ENCODE measurements at regions not wholly inside any gene's neighbourhood (a gene's known extent, or its start where the extent isn't known, plus 50 kb on each side); places are given as distances from the start of the nearest gene placed in this dataset.

GRCh38 chr10:85531706-85532105 lies 834.9 kb downstream of the GRID1 start:
- no peak for DNase-seq (ENCODE audit: low spot score)
- no peak for ATAC-seq (ENCODE audit: low FRiP score)
- TF ChIP-seq CTCF (IDR thresholded peaks at IDR 0.05) = no peak

- ATAC-seq (ENCODE audit: low FRiP score) (no peak), DNase-seq (ENCODE audit: low spot score) (no peak)
- TF ChIP-seq CTCF (IDR thresholded peaks at IDR 0.05) = no peak
Observed at GRCh38 chr10:85532773-85533172, 833.8 kb downstream of the GRID1 start.

GRCh38 chr10:85535926-85536325 lies 830.7 kb downstream of the GRID1 start:
- no peak for TF ChIP-seq CTCF (IDR thresholded peaks at IDR 0.05)
- DNase-seq (ENCODE audit: low spot score) = no peak
- no peak for ATAC-seq (ENCODE audit: low FRiP score)

- TF ChIP-seq CTCF (IDR thresholded peaks at IDR 0.05) = no peak
- DNase-seq (ENCODE audit: low spot score) (no peak), ATAC-seq (ENCODE audit: low FRiP score) (no peak)
Observed at GRCh38 chr10:85537561-85537960, 829.0 kb downstream of the GRID1 start.

- ATAC-seq (ENCODE audit: low FRiP score) (no peak), DNase-seq (ENCODE audit: low spot score) (no peak)
- no peak for TF ChIP-seq CTCF (IDR thresholded peaks at IDR 0.05)
Observed at GRCh38 chr10:85538601-85539000, 828.0 kb downstream of the GRID1 start.

- no peak for TF ChIP-seq CTCF (IDR thresholded peaks at IDR 0.05)
- no peak for ATAC-seq (ENCODE audit: low FRiP score)
- no peak for DNase-seq (ENCODE audit: low spot score)
Observed at GRCh38 chr10:85542152-85542551, 824.4 kb downstream of the GRID1 start.

GRCh38 chr10:85542936-85543730 lies 823.5 kb downstream of the GRID1 start:
- ATAC-seq (ENCODE audit: low FRiP score) = no peak

More at GRCh38 chr10:85542936-85543730, 823.5 kb downstream of the GRID1 start:
- DNase-seq (ENCODE audit: low spot score) = no peak
- TF ChIP-seq CTCF (IDR thresholded peaks at IDR 0.05) = no peak
